CD4-positive, alpha-beta T cell (primary cell): ENCODE measurements at regions not wholly inside any gene's neighbourhood (a gene's known extent, or its start where the extent isn't known, plus 50 kb on each side); places are given as distances from the start of the nearest gene placed in this dataset.

Experiments used
- ATAC-seq: fragments of 200-7000 bp; cut with Tn5 transposase; one replicate; pipeline ENCODE4 v1.10.0; 2022; ENCODE audit warnings: mild to moderate bottlenecking; ENCODE audit not compliant: poor library complexity
- CTCF ChIA-PET: fragments of 350-600 bp; sonication (Branson Sonifier 250); formaldehyde crosslinking; loops from one replicate; lab custom pipeline; 2021; ENCODE audit warnings: antibody characterized with exemption, inconsistent platforms; lab: Charles Lee
- POLR2A ChIA-PET: fragments of 350-600 bp; sonication (Branson Sonifier 250); formaldehyde crosslinking; loops from one replicate; lab custom pipeline; 2021; ENCODE audit warnings: antibody characterized with exemption, inconsistent platforms; lab: Charles Lee
- DNase-seq, 14 experiments: peaks; one replicate each; pipeline ENCODE4 v3.0.0-alpha.2; 2013 to 2020; ENCODE audit warnings: mixed read lengths in 2 of 14
- H3K27ac ChIP-seq, 2 donors: one replicate each; pipeline versions ENCODE4 v1.5.1 to v1.7.0; 2013; ENCODE audit warnings: low read length in 2 of 2, low read depth in 1 of 2, mild to moderate bottlenecking in 1 of 2
- H3K27me3 ChIP-seq, 2 experiments: 1 replicate in 1 of 2; 2 replicates in 1 of 2; pipeline versions ENCODE4 v1.6.1 to v1.7.0; 2013; ENCODE audit warnings: low read length in 2 of 2, control low read depth in 1 of 2, mild to moderate bottlenecking in 1 of 2, moderate library complexity in 1 of 2; ENCODE audit not compliant: insufficient read depth in 2 of 2, control insufficient read depth in 1 of 2
- H3K36me3 ChIP-seq: one replicate; pipeline ENCODE4 v1.6.1; 2013; ENCODE audit warnings: low read length, control low read depth; ENCODE audit not compliant: insufficient read depth
- H3K4me1 ChIP-seq: one replicate; pipeline ENCODE4 v1.6.1; 2013; ENCODE audit warnings: low read length, control low read depth; ENCODE audit not compliant: insufficient read depth
- H3K4me3 ChIP-seq: one replicate; pipeline ENCODE4 v1.5.1; 2013; ENCODE audit warnings: mild to moderate bottlenecking, low read length, moderate library complexity
- H3K9me3 ChIP-seq, 2 experiments: 1 replicate in 1 of 2; 2 replicates in 1 of 2; pipeline versions ENCODE4 v1.6.1 to v1.7.0; 2013; ENCODE audit warnings: low read length in 2 of 2, mild to moderate bottlenecking in 2 of 2, control low read depth in 1 of 2, moderate library complexity in 1 of 2; ENCODE audit not compliant: control insufficient read depth in 1 of 2, insufficient read depth in 1 of 2
- H3K27ac Mint-ChIP-seq: one replicate; pipeline ENCODE4 v1.8.0; 2020; ENCODE audit warnings: mixed read lengths
- H3K27me3 Mint-ChIP-seq: one replicate; pipeline ENCODE4 v1.8.0; 2021; ENCODE audit warnings: mixed read lengths
- H3K36me3 Mint-ChIP-seq: one replicate; pipeline ENCODE4 v1.8.0; 2021; ENCODE audit warnings: low read depth, mixed read lengths
- H3K4me1 Mint-ChIP-seq: one replicate; pipeline ENCODE4 v1.8.0; 2021; ENCODE audit warnings: low read depth, mixed read lengths
- H3K4me3 Mint-ChIP-seq: one replicate; pipeline ENCODE4 v1.8.0; 2020; ENCODE audit warnings: mild to moderate bottlenecking, mixed read lengths
- H3K9me3 Mint-ChIP-seq: one replicate; pipeline ENCODE4 v1.8.0; 2020; ENCODE audit warnings: mixed read lengths
- intact Hi-C, 2 experiments: fragments of 100-400 bp; cut with DNase I in 1 of 2; cut with micrococcal nuclease in 1 of 2; formaldehyde crosslinking; loops; one replicate each; pipeline versions ENCODE4 v1.15.1 to v1.9.0; 2023 to 2025; cut with DNase I, micrococcal nuclease
- TF ChIP-seq, protein P1 (sequence below): fragments of 200-600 bp; IDR thresholded peaks from one replicate; pipeline ENCODE4 v1.8.0; 2022; ENCODE audit warnings: antibody characterized with exemption, mild to moderate bottlenecking

DNA sequence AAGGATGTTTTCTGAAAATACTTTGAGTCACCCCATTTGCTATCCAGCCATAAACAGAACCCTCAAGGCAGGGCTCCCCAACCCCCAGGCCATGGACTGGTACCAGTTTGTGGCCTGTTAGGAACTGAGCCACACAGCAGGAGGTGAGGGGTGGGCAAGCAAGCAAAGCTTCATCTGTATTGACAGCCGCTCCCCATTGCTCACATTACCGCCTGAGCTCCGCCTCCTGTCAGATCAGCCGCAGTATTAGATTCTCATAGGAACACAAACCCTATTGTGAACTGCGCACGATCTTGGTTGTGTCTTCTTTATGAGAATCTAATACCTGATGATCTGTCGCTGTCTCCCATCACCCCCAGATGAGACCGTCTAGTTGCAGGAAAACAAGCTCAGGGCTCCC is 543.8 kb downstream of the CBLN4 start:
- H3K4me1 ChIP-seq: no peaks in the 10 kb centered on the region
- ATAC-seq (no peak), DNase-seq (no peak)
- Mint-ChIP-seq H3K36me3 (no peaks in the 10 kb centered on the region), H3K27me3 (no peaks in the 10 kb centered on the region), H3K9me3 (no peaks in the 10 kb centered on the region), H3K4me3 (no peak overlapping the region), H3K4me1 (no peaks in the 10 kb centered on the region), H3K27ac (no peak overlapping the region)
- ChIA-PET CTCF (no interaction called here), POLR2A (no interaction called here)
- H3K27ac ChIP-seq: no peak overlapping the region
- intact Hi-C loops: no loop called here
- H3K9me3 ChIP-seq: peaks cover 0 to 9% of the 10 kb centered on the region in 2 experiments
- H3K4me3 ChIP-seq: no peak overlapping the region
- no peaks in the 10 kb centered on the region for H3K36me3 ChIP-seq
- no peaks in the 10 kb centered on the region for H3K27me3 ChIP-seq
- TF ChIP-seq, protein P1, sequence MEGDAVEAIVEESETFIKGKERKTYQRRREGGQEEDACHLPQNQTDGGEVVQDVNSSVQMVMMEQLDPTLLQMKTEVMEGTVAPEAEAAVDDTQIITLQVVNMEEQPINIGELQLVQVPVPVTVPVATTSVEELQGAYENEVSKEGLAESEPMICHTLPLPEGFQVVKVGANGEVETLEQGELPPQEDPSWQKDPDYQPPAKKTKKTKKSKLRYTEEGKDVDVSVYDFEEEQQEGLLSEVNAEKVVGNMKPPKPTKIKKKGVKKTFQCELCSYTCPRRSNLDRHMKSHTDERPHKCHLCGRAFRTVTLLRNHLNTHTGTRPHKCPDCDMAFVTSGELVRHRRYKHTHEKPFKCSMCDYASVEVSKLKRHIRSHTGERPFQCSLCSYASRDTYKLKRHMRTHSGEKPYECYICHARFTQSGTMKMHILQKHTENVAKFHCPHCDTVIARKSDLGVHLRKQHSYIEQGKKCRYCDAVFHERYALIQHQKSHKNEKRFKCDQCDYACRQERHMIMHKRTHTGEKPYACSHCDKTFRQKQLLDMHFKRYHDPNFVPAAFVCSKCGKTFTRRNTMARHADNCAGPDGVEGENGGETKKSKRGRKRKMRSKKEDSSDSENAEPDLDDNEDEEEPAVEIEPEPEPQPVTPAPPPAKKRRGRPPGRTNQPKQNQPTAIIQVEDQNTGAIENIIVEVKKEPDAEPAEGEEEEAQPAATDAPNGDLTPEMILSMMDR: no peak

DNA sequence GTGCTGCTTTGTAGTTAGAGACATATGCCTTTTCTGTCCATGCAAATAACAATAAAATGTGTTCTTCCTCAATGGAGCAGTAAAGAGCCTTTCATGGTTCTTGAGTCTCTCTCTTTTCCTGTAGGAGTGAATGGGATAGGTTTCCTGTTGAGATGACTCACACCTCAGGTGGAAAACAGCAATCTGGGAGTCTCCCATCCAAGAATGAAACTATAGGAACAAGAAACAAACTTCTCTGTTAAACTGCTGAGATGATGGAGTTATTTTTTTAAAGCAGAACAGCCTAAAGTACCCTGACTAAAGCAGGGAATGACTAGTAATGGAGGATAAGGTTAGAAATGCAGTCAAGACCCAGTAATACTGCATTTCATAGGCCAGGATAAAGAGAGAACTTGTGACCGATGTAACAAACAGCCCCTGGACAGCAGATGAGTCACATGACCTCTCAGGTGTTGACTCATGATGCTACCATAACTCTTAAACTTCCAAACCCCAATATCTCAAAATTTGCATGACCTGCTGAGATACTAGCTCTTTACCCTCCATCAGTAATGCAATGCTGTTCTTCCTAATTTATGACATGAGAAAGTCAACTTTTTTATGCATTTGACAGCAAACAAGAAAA is 548.9 kb downstream of the CBLN4 start:
- intact Hi-C loops: no loop called here
- ChIA-PET CTCF (no interaction called here), POLR2A (no interaction called here)
- TF ChIP-seq, protein P1: no peak
- no peaks in the 10 kb centered on the region for H3K4me1 Mint-ChIP-seq
- Histone ChIP-seq H3K36me3 (no peaks in the 10 kb centered on the region), H3K4me3 (no peak overlapping the region), H3K9me3 (peaks cover 0 to 4% of the 10 kb centered on the region in 2 experiments), H3K27me3 (no peaks in the 10 kb centered on the region), H3K27ac (no peak overlapping the region), H3K4me1 (no peaks in the 10 kb centered on the region)
- H3K9me3 Mint-ChIP-seq: peaks cover 2% of the 10 kb centered on the region
- H3K27me3 Mint-ChIP-seq: no peaks in the 10 kb centered on the region
- H3K36me3 Mint-ChIP-seq: no peaks in the 10 kb centered on the region
- DNase-seq (no peak), ATAC-seq (no peak)
- H3K4me3 Mint-ChIP-seq: no peak overlapping the region
- no peak overlapping the region for H3K27ac Mint-ChIP-seq

DNA sequence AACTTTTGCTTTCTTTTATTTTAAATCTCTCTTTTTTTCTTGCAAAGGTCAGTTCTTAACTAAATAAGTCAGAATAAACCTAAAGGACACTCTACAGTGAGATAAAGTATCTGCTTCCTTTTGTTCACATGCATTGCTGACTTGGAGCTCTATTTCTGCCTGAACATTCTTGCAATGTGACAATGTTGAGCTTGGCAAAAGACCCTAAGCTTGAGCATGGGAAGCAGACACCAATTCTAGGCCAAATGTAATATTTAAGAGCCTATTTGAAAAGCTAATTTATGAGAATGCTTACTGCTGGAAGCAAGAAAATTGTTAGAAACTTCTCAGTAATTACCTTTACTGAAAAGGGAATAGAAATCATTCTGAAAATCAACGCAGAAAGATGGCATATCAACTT is 556.2 kb downstream of the CBLN4 start:
- DNase-seq (no peak), ATAC-seq (no peak)
- no peaks in the 10 kb centered on the region for H3K27me3 ChIP-seq
- H3K4me1 ChIP-seq: no peaks in the 10 kb centered on the region
- H3K27ac ChIP-seq: no peak overlapping the region
- ChIA-PET POLR2A (no interaction called here), CTCF (no interaction called here)
- H3K4me3 ChIP-seq: no peak overlapping the region
- TF ChIP-seq, protein P1: no peak
- Mint-ChIP-seq H3K36me3 (no peaks in the 10 kb centered on the region), H3K4me3 (no peak overlapping the region), H3K9me3 (peaks cover 4% of the 10 kb centered on the region), H3K4me1 (no peaks in the 10 kb centered on the region), H3K27me3 (no peaks in the 10 kb centered on the region), H3K27ac (no peak overlapping the region)
- H3K9me3 ChIP-seq: no peaks in the 10 kb centered on the region
- no peaks in the 10 kb centered on the region for H3K36me3 ChIP-seq
- intact Hi-C loops: no loop called here
